IMR-90 (cell line): ENCODE measurements at regions not wholly inside any gene's neighbourhood (a gene's known extent, or its start where the extent isn't known, plus 50 kb on each side); places are given as distances from the start of the nearest gene placed in this dataset.
"Not testable (repeated sequence)": the region's sequence is repeated elsewhere in the genome, so short reads cannot be mapped to it uniquely, and the experiment has no call there.

ENCODE experiments used
- ATAC-seq: fragments of 200-7000 bp; cut with Tn5 transposase; 2 replicates; pipeline ENCODE4 v1.9.1; 2020; ENCODE audit warnings: low read depth, mild to moderate bottlenecking, moderate library complexity
- BruUV-seq: library from RNA; stranded (reverse); fragments of 400-500 nt; replicated peaks from 2 replicates; lab custom pipeline; 2021; lab: Mats Ljungman, UMichigan
- CTCF ChIA-PET: fragments of 300-600 bp; formaldehyde crosslinking; extraction: SDS; loops from one replicate; lab custom pipeline; 2021; ENCODE audit warnings: antibody characterized with exemption; lab: Yijun Ruan, JAX
- POLR2A ChIA-PET: fragments of 300-600 bp; sonication (Branson Sonifier 250); formaldehyde crosslinking; loops from one replicate; lab custom pipeline; 2022; ENCODE audit warnings: antibody characterized with exemption; ENCODE audit not compliant: unreplicated experiment; lab: Charles Lee
- DNase-seq: peaks from one replicate; pipeline ENCODE4 v3.0.0; 2013
- H2AFZ ChIP-seq: replicated peaks from 2 replicates; pipeline ENCODE3; 2013; ENCODE audit warnings: low read length, mild to moderate bottlenecking; ENCODE audit not compliant: poor library complexity
- H2AK5ac ChIP-seq: 2 replicates; pipeline ENCODE4 v1.6.1; 2013; ENCODE audit warnings: low read depth, low read length, inconsistent platforms
- H2AK9ac ChIP-seq: replicated peaks from 2 replicates; pipeline ENCODE3; 2013; ENCODE audit warnings: mild to moderate bottlenecking, low read depth, low read length, moderate library complexity; ENCODE audit not compliant: poor library complexity
- H2BK120ac ChIP-seq: 2 replicates; pipeline ENCODE4 v1.6.1; 2013; ENCODE audit warnings: low read depth, low read length, inconsistent platforms
- H2BK15ac ChIP-seq: 3 replicates; pipeline ENCODE4 v1.6.1; 2013; ENCODE audit warnings: low read depth, low read length, inconsistent platforms
- H2BK20ac ChIP-seq: 2 replicates; pipeline ENCODE4 v1.6.1; 2013; ENCODE audit warnings: low read depth, mild to moderate bottlenecking, inconsistent platforms, low read length, moderate library complexity
- H2BK5ac ChIP-seq: 2 replicates; pipeline ENCODE4 v1.6.1; 2013; ENCODE audit warnings: mild to moderate bottlenecking, low read depth, low read length, inconsistent platforms; ENCODE audit not compliant: poor library complexity, severe bottlenecking
- H3K14ac ChIP-seq: replicated peaks from 2 replicates; pipeline ENCODE4 v1.6.1; 2013; ENCODE audit warnings: low read depth, low read length, inconsistent platforms
- H3K18ac ChIP-seq: 2 replicates; pipeline ENCODE4 v1.6.1; 2013; ENCODE audit warnings: low read depth, low read length, control low read depth
- H3K23ac ChIP-seq: 2 replicates; pipeline ENCODE4 v1.6.1; 2013; ENCODE audit warnings: low read depth, low read length, inconsistent platforms
- H3K27ac ChIP-seq: 2 replicates; pipeline ENCODE4 v1.5.1; 2013; ENCODE audit warnings: mild to moderate bottlenecking, control low read depth, low read length; ENCODE audit not compliant: insufficient read depth
- H3K27me3 ChIP-seq: 2 replicates; pipeline ENCODE4 v1.6.1; 2013; ENCODE audit warnings: low read length; ENCODE audit not compliant: control insufficient read depth, insufficient read depth
- H3K36me3 ChIP-seq: 2 replicates; pipeline ENCODE4 v1.6.1; 2013; ENCODE audit warnings: low read length, mixed read lengths; ENCODE audit not compliant: control insufficient read depth, insufficient read depth
- H3K4ac ChIP-seq: 2 replicates; pipeline ENCODE4 v1.6.1; 2013; ENCODE audit warnings: low read depth, low read length, inconsistent platforms
- H3K4me1 ChIP-seq: 2 replicates; pipeline ENCODE4 v1.6.1; 2013; ENCODE audit warnings: low read length, mixed read lengths; ENCODE audit not compliant: control insufficient read depth, insufficient read depth
- H3K4me2 ChIP-seq: 2 replicates; pipeline ENCODE4 v1.6.1; 2013; ENCODE audit warnings: low read depth, mild to moderate bottlenecking, control low read depth, low read length, moderate library complexity
- H3K4me3 ChIP-seq: 2 replicates; pipeline ENCODE4 v1.5.1; 2013; ENCODE audit warnings: low read depth, mild to moderate bottlenecking, control low read depth, low read length, moderate library complexity; ENCODE audit not compliant: insufficient read depth
- H3K56ac ChIP-seq: 2 replicates; pipeline ENCODE4 v1.6.1; 2013; ENCODE audit warnings: low read length, inconsistent platforms; ENCODE audit not compliant: insufficient read depth; ENCODE audit errors: extremely low read depth
- H3K79me1 ChIP-seq, 2 experiments: 2 replicates each; pipeline ENCODE4 v1.6.1; 2013; ENCODE audit warnings: low read length in 2 of 2, inconsistent platforms in 1 of 2, low read depth in 1 of 2
- H3K9ac ChIP-seq: 2 replicates; pipeline ENCODE4 v1.6.1; 2013; ENCODE audit warnings: low read depth, low read length, control low read depth
- H3K9me1 ChIP-seq: 2 replicates; pipeline ENCODE4 v1.6.1; 2013; ENCODE audit warnings: low read length, inconsistent platforms; ENCODE audit not compliant: insufficient read depth
- H3K9me3 ChIP-seq: 2 replicates; pipeline ENCODE4 v1.6.1; 2013; ENCODE audit warnings: low read length; ENCODE audit not compliant: control insufficient read depth, insufficient read depth
- H4K20me1 ChIP-seq: 2 replicates; pipeline ENCODE4 v1.6.1; 2013; ENCODE audit warnings: low read length, inconsistent platforms; ENCODE audit not compliant: insufficient read depth
- H4K5ac ChIP-seq: 2 replicates; pipeline ENCODE4 v1.6.1; 2013; ENCODE audit warnings: mild to moderate bottlenecking, low read depth, low read length, control low read depth
- H4K8ac ChIP-seq, 2 experiments: 2 replicates each; pipeline ENCODE4 v1.6.1; 2013; ENCODE audit warnings: low read depth in 2 of 2, low read length in 2 of 2, control low read depth in 1 of 2, inconsistent platforms in 1 of 2
- H4K91ac ChIP-seq: 2 replicates; pipeline ENCODE4 v1.6.1; 2013; ENCODE audit warnings: low read depth, low read length, inconsistent platforms; ENCODE audit not compliant: insufficient read depth
- WGBS, 2 experiments: methylation state at CpG; one replicate each; pipeline versions ENCODE4 v1.1.5 to v1.1.7; 2013; ENCODE audit warnings: missing lambda C conversion rate in 2 of 2; ENCODE audit not compliant: insufficient read length in 1 of 2; ENCODE audit errors: extremely low coverage in 2 of 2; 5-methylcytosine and 5-hydroxymethylcytosine counted together
- dilution Hi-C: fragments of 300-500 bp; cut with HindIII; formaldehyde crosslinking; loops from one replicate; pipeline ENCODE4 v1.14.3; 2018; ENCODE audit warnings: low sequenced_read_pairs; ENCODE audit not compliant: unreplicated experiment
- in situ Hi-C: fragments of 300-500 bp; cut with MboI; formaldehyde crosslinking; loops from 3 replicates; pipeline ENCODE4 v1.14.3; 2019; ENCODE audit warnings: low sequenced_read_pairs, inconsistent platforms, mixed read lengths
- intact Hi-C: fragments of 100-400 bp; cut with micrococcal nuclease; formaldehyde crosslinking; loops from 2 replicates; pipeline ENCODE4 v1.10.0; 2022

- BruUV-seq, H3K23ac ChIP-seq, H3K14ac ChIP-seq, H2BK5ac ChIP-seq, H3K56ac ChIP-seq, ATAC-seq, intact Hi-C loops, H2BK120ac ChIP-seq, POLR2A ChIA-PET, H4K5ac ChIP-seq, H3K4me1 ChIP-seq, H2AK9ac ChIP-seq, H3K4ac ChIP-seq, H3K79me1 ChIP-seq, H4K91ac ChIP-seq, dilution Hi-C loops, H3K9ac ChIP-seq, H2AFZ ChIP-seq, H2AK5ac ChIP-seq, H3K4me3 ChIP-seq, CTCF ChIA-PET, H3K9me1 ChIP-seq, H3K18ac ChIP-seq, H3K4me2 ChIP-seq, H2BK20ac ChIP-seq, DNase-seq, H3K27ac ChIP-seq, H2BK15ac ChIP-seq, H3K27me3 ChIP-seq, in situ Hi-C loops, H4K8ac ChIP-seq, H3K36me3 ChIP-seq, H3K9me3 ChIP-seq, H4K20me1 ChIP-seq: not testable (repeated sequence)
- WGBS, 2 experiments, result no CpG with 5 or more reads among the region's 2 CpGs
These were observed 102.2 kb upstream of the KRAS start for GRCh38 chr12:25352942-25353341.
